Natural killer cell (primary cell): ENCODE measurements at regions not wholly inside any gene's neighbourhood (a gene's known extent, or its start where the extent isn't known, plus 50 kb on each side); places are given as distances from the start of the nearest gene placed in this dataset.

Source experiments
- ATAC-seq, 3 donors: fragments of 150-1000 bp in 2 of 3; fragments of 200-7000 bp in 1 of 3; cut with Tn5 transposase; 1 replicate in 1 of 3; 2 replicates in 2 of 3; pipeline ENCODE4 v1.10.0; 2021; ENCODE audit warnings: mild to moderate bottlenecking in 2 of 3, moderate library complexity in 2 of 3
- DNase-seq, 2 donors: peaks; one replicate each; pipeline versions ENCODE4 v3.0.0 to v3.0.0-alpha.2; 2013 to 2021; ENCODE audit warnings: mixed read lengths in 1 of 2
- H3K27ac ChIP-seq: one replicate; pipeline ENCODE4 v1.5.1; 2013; ENCODE audit warnings: mild to moderate bottlenecking, low read length
- H3K27me3 ChIP-seq: one replicate; pipeline ENCODE4 v1.6.1; 2013; ENCODE audit warnings: low read length; ENCODE audit not compliant: control insufficient read depth, insufficient read depth
- H3K36me3 ChIP-seq: one replicate; pipeline ENCODE4 v1.6.1; 2013; ENCODE audit warnings: low read length; ENCODE audit not compliant: control insufficient read depth, insufficient read depth
- H3K4me1 ChIP-seq: one replicate; pipeline ENCODE4 v1.6.1; 2013; ENCODE audit warnings: low read length; ENCODE audit not compliant: control insufficient read depth, insufficient read depth
- H3K4me3 ChIP-seq: one replicate; pipeline ENCODE4 v1.5.1; 2013; ENCODE audit warnings: low read length
- H3K9me3 ChIP-seq: one replicate; pipeline ENCODE4 v1.6.1; 2013; ENCODE audit warnings: low read length; ENCODE audit not compliant: control insufficient read depth, insufficient read depth
- H3K27ac Mint-ChIP-seq, 2 donors: one replicate each; pipeline ENCODE4 v1.8.0; 2022; ENCODE audit warnings: mild to moderate bottlenecking in 2 of 2, mixed read lengths in 2 of 2, moderate library complexity in 1 of 2
- H3K27me3 Mint-ChIP-seq, 2 donors: one replicate each; pipeline ENCODE4 v1.8.0; 2022; ENCODE audit warnings: low read depth in 2 of 2, mixed read lengths in 2 of 2
- H3K36me3 Mint-ChIP-seq: one replicate; pipeline ENCODE4 v1.8.0; 2022; ENCODE audit warnings: mixed read lengths
- H3K4me1 Mint-ChIP-seq, 2 donors: one replicate each; pipeline ENCODE4 v1.8.0; 2022; ENCODE audit warnings: mixed read lengths in 2 of 2
- H3K4me3 Mint-ChIP-seq: one replicate; pipeline ENCODE4 v1.8.0; 2022; ENCODE audit warnings: mild to moderate bottlenecking, moderate library complexity, mixed read lengths
- H3K9me3 Mint-ChIP-seq, 2 donors: one replicate each; pipeline ENCODE4 v1.8.0; 2022; ENCODE audit warnings: mixed read lengths in 2 of 2
- WGBS: methylation state at CpG from one replicate; pipeline ENCODE4 v1.1.7; 2013; ENCODE audit warnings: missing lambda C conversion rate; ENCODE audit not compliant: insufficient coverage; 5-methylcytosine and 5-hydroxymethylcytosine counted together
- intact Hi-C: fragments of 100-400 bp; cut with micrococcal nuclease; formaldehyde crosslinking; loops from one replicate; pipeline ENCODE4 v1.14.2; 2022
- TF ChIP-seq, protein P1 (sequence below): fragments of 200-600 bp; IDR thresholded peaks from one replicate; pipeline ENCODE4 v1.8.0; 2022; ENCODE audit warnings: antibody characterized with exemption

DNA sequence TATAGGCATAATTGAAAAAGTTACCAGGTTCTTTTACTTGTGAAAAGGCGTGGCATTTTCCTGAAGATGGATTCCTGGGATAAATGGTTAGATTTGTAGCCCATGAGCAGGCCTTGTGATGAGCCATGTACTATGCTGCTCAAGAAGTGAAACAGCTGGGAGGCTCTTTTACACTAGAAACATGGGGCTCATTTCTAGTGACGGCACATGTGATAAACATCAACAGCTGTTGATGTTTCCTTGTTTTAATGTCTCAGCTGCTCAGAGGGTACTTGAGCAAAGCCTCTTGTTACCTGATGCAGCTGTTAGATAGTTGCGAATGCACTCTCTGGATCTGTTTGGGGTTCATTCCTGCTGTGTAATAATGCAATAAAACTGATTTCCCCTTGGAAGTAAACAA is 396.8 kb downstream of the GUCY1A2 start:
- TF ChIP-seq, protein P1, sequence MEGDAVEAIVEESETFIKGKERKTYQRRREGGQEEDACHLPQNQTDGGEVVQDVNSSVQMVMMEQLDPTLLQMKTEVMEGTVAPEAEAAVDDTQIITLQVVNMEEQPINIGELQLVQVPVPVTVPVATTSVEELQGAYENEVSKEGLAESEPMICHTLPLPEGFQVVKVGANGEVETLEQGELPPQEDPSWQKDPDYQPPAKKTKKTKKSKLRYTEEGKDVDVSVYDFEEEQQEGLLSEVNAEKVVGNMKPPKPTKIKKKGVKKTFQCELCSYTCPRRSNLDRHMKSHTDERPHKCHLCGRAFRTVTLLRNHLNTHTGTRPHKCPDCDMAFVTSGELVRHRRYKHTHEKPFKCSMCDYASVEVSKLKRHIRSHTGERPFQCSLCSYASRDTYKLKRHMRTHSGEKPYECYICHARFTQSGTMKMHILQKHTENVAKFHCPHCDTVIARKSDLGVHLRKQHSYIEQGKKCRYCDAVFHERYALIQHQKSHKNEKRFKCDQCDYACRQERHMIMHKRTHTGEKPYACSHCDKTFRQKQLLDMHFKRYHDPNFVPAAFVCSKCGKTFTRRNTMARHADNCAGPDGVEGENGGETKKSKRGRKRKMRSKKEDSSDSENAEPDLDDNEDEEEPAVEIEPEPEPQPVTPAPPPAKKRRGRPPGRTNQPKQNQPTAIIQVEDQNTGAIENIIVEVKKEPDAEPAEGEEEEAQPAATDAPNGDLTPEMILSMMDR: no peak
- Mint-ChIP-seq H3K4me1 (no peaks in the 10 kb centered on the region), H3K4me3 (no peak overlapping the region), H3K27me3 (no peaks in the 10 kb centered on the region), H3K9me3 (peaks cover 18 to 26% of the 10 kb centered on the region in 2 donors), H3K36me3 (no peaks in the 10 kb centered on the region), H3K27ac (no peak overlapping the region)
- Histone ChIP-seq H3K9me3 (no peaks in the 10 kb centered on the region), H3K27me3 (no peaks in the 10 kb centered on the region), H3K36me3 (no peaks in the 10 kb centered on the region), H3K4me3 (no peak overlapping the region), H3K27ac (no peak overlapping the region), H3K4me1 (no peaks in the 10 kb centered on the region)
- intact Hi-C loops: no loop called here
- WGBS: 74% methylated on average over 3 of the region's 3 CpGs
- DNase-seq (no peak), ATAC-seq (no peak)
